ENCODE measurements at regions not wholly inside any gene's neighbourhood (a gene's known extent, or its start where the extent isn't known, plus 50 kb on each side); places are given as distances from the start of the nearest gene placed in this dataset.

- POLR2A ChIA-PET (ENCODE audit: low non-redundant PET) = no interaction called here
- DNase-seq (ENCODE audit: low spot score) = no peak
- no peak for TF ChIP-seq CTCF (conservative IDR thresholded peaks at IDR 0.05; ENCODE audit: low read depth)
- H3K27ac ChIP-seq = no peak overlapping the region
- CTCF ChIA-PET = interaction anchor here (0.6 to 1.2 kb wide), 2 partner anchors 52 to 1936 kb away, joined by 3 to 6 read pairs; no protein-coding TSS in a partner anchor
Measured at GRCh38 chr2:60621688-60622429, 68.4 kb upstream of the BCL11A start.

GRCh38 chr2:60623040-60623439 is 69.6 kb upstream of the BCL11A start:
- ChIA-PET CTCF (no interaction called here), POLR2A (ENCODE audit: low non-redundant PET) (no interaction called here)
- no peak for DNase-seq (ENCODE audit: low spot score)
- no peak overlapping the region for H3K27ac ChIP-seq
- no peak for TF ChIP-seq CTCF (conservative IDR thresholded peaks at IDR 0.05; ENCODE audit: low read depth)

- CTCF ChIA-PET = no interaction called here
- POLR2A ChIA-PET (ENCODE audit: low non-redundant PET) = no interaction called here
- TF ChIP-seq CTCF (conservative IDR thresholded peaks at IDR 0.05; ENCODE audit: low read depth) = no peak
Measured at GRCh38 chr2:60627412-60627811, 74.0 kb upstream of the BCL11A start.

GRCh38 chr2:60628026-60628425 is 74.6 kb upstream of the BCL11A start:
- DNase-seq (ENCODE audit: low spot score) = no peak
- CTCF ChIA-PET = interaction anchor here (0.6 to 1.2 kb wide), 2 partner anchors 46 to 663 kb away, joined by 3 to 5 read pairs; no protein-coding TSS in a partner anchor

More at GRCh38 chr2:60627412-60627811, 74.0 kb upstream of the BCL11A start:
- DNase-seq (ENCODE audit: low spot score) = no peak
- H3K27ac ChIP-seq = no peak overlapping the region

GRCh38 chr2:60628615-60629304 is 75.3 kb upstream of the BCL11A start:
- DNase-seq (ENCODE audit: low spot score) = no peak
- no peak overlapping the region for H3K27ac ChIP-seq
- POLR2A ChIA-PET (ENCODE audit: low non-redundant PET) = no interaction called here
- CTCF ChIA-PET = interaction anchor here (0.6 to 1.2 kb wide), 3 partner anchors 14 to 46 kb away, joined by 4 to 5 read pairs (median 4); no protein-coding TSS in a partner anchor
- no peak for TF ChIP-seq CTCF (conservative IDR thresholded peaks at IDR 0.05; ENCODE audit: low read depth)

More at GRCh38 chr2:60628026-60628425, 74.6 kb upstream of the BCL11A start:
- no peak for TF ChIP-seq CTCF (conservative IDR thresholded peaks at IDR 0.05; ENCODE audit: low read depth)
- H3K27ac ChIP-seq = no peak overlapping the region
- POLR2A ChIA-PET (ENCODE audit: low non-redundant PET) = no interaction called here

- CTCF ChIA-PET = interaction anchor here (0.5 kb wide), 1 partner anchor 1408 kb away, joined by 3 read pairs; no protein-coding TSS in a partner anchor
Measured at GRCh38 chr2:60629305-60629662, 75.8 kb upstream of the BCL11A start.

More at GRCh38 chr2:60629305-60629662, 75.8 kb upstream of the BCL11A start:
- DNase-seq (ENCODE audit: low spot score) = no peak
- no peak overlapping the region for H3K27ac ChIP-seq
- POLR2A ChIA-PET (ENCODE audit: low non-redundant PET) = no interaction called here
- no peak for TF ChIP-seq CTCF (conservative IDR thresholded peaks at IDR 0.05; ENCODE audit: low read depth)

Data from RWPE1 (cell line).